ENCODE measurements at regions not wholly inside any gene's neighbourhood (a gene's known extent, or its start where the extent isn't known, plus 50 kb on each side); places are given as distances from the start of the nearest gene placed in this dataset.

DNA sequence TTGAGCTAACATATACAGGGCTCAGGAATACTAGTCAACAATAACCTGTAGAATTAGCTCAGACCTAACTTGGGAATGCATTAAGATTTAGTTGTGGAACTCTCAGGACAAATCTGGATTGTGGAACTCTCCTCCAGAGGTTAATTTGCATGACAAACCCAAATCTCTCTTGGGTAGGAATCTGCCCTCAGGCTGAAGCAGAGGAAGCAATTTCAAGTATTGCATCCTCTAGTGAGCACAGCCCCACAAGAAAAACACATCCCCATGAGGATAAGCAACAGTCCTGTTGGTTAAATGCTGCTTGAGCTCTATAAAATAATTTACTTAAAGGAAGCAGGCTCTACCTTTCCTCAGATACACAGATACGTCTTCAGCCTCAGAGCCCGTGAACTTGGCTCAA, 170.9 kb upstream of the STXBP5 start:
- TF ChIP-seq TCF7L2 (IDR thresholded peaks at IDR 0.05; ENCODE audit: low read depth, low read length) (no peak), SIN3A (IDR thresholded peaks at IDR 0.05; ENCODE audit: borderline replicate concordance, insufficient read depth, low read depth, low read length) (no peak), CTCF (IDR thresholded peaks at IDR 0.05) (no peak), POLR2AphosphoS5 (IDR thresholded peaks at IDR 0.05; ENCODE audit: low read depth, low read length) (no peak)
- TF ChIP-seq, protein P1, sequence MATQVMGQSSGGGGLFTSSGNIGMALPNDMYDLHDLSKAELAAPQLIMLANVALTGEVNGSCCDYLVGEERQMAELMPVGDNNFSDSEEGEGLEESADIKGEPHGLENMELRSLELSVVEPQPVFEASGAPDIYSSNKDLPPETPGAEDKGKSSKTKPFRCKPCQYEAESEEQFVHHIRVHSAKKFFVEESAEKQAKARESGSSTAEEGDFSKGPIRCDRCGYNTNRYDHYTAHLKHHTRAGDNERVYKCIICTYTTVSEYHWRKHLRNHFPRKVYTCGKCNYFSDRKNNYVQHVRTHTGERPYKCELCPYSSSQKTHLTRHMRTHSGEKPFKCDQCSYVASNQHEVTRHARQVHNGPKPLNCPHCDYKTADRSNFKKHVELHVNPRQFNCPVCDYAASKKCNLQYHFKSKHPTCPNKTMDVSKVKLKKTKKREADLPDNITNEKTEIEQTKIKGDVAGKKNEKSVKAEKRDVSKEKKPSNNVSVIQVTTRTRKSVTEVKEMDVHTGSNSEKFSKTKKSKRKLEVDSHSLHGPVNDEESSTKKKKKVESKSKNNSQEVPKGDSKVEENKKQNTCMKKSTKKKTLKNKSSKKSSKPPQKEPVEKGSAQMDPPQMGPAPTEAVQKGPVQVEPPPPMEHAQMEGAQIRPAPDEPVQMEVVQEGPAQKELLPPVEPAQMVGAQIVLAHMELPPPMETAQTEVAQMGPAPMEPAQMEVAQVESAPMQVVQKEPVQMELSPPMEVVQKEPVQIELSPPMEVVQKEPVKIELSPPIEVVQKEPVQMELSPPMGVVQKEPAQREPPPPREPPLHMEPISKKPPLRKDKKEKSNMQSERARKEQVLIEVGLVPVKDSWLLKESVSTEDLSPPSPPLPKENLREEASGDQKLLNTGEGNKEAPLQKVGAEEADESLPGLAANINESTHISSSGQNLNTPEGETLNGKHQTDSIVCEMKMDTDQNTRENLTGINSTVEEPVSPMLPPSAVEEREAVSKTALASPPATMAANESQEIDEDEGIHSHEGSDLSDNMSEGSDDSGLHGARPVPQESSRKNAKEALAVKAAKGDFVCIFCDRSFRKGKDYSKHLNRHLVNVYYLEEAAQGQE (IDR thresholded peaks at IDR 0.05; ENCODE audit: insufficient read depth in 1 of 2, low read depth in 2 of 2, low read length in 1 of 2) = no peak
